Gastroesophageal sphincter (tissue), 4 donors: ENCODE measurements at regions not wholly inside any gene's neighbourhood (a gene's known extent, or its start where the extent isn't known, plus 50 kb on each side); places are given as distances from the start of the nearest gene placed in this dataset.

Experiments
- ATAC-seq: fragments of 150-250 bp; one replicate; pipeline ENCODE4 v1.9.1; 2016; ENCODE audit warnings: mild to moderate bottlenecking, moderate library complexity
- H3K27ac ChIP-seq, 4 donors: fragments of 200-600 bp; sonication (generic) in 3 of 4; 1 replicate in 3 of 4; 2 replicates in 1 of 4; pipeline ENCODE4 v1.5.1; 2016 to 2019
- H3K27me3 ChIP-seq: fragments of 200-600 bp; sonication (generic); one replicate; pipeline ENCODE4 v1.5.1; 2019
- H3K36me3 ChIP-seq, 2 donors: fragments of 200-600 bp; sonication (generic); one replicate each; pipeline ENCODE4 v1.5.1; 2019; ENCODE audit warnings: control low read depth in 1 of 2
- H3K4me1 ChIP-seq, 3 donors: fragments of 200-600 bp; sonication (generic); 1 replicate in 2 of 3; 2 replicates in 1 of 3; pipeline ENCODE4 v1.5.1; 2016 to 2019; ENCODE audit warnings: control low read depth in 2 of 3
- H3K4me3 ChIP-seq, 2 donors: fragments of 200-600 bp; sonication (generic); one replicate each; pipeline ENCODE4 v1.5.1; 2019; ENCODE audit warnings: mild to moderate bottlenecking in 1 of 2, moderate library complexity in 1 of 2
- H3K9me3 ChIP-seq, 3 donors: fragments of 200-600 bp; sonication (generic); one replicate each; pipeline ENCODE4 v1.5.1; 2017 to 2019; ENCODE audit warnings: control low read depth in 2 of 3
- CTCF ChIP-seq, 4 experiments: fragments of 200-600 bp in 2 of 4; fragments of 450-650 bp in 2 of 4; sonication (generic) in 1 of 4; IDR thresholded peaks; one replicate each; pipeline ENCODE4 v1.5.1; 2017 to 2019; ENCODE audit warnings: antibody characterized with exemption in 4 of 4, mild to moderate bottlenecking in 2 of 4, moderate library complexity in 2 of 4
- EP300 ChIP-seq: sonication (generic); formaldehyde crosslinking; IDR thresholded peaks from one replicate; pipeline ENCODE4 v1.6.1; 2017; ENCODE audit warnings: antibody characterized with exemption, mild to moderate bottlenecking
- POLR2A ChIP-seq, 2 donors: fragments of 450-650 bp; IDR thresholded peaks; one replicate each; pipeline ENCODE4 v1.6.1; 2017; ENCODE audit warnings: antibody characterized with exemption in 2 of 2, mild to moderate bottlenecking in 2 of 2, moderate library complexity in 1 of 2
- POLR2AphosphoS5 ChIP-seq: sonication (generic); formaldehyde crosslinking; IDR thresholded peaks from one replicate; pipeline ENCODE4 v1.6.1; 2017; ENCODE audit warnings: antibody characterized with exemption
- WGBS, 2 donors: methylation state at CpG; one replicate each; pipeline ENCODE4 v1.1.5; 2018; ENCODE audit warnings: low coverage in 1 of 2; 5-methylcytosine and 5-hydroxymethylcytosine counted together

GRCh38 chr12:87119713-87120112 is 863.5 kb upstream of the MGAT4C start:
- ATAC-seq, result no peak
- TF ChIP-seq POLR2A (IDR thresholded peaks at IDR 0.05), result no peak
- TF ChIP-seq CTCF (IDR thresholded peaks at IDR 0.05), result no peak
- no peak for TF ChIP-seq EP300
- no peak for TF ChIP-seq POLR2AphosphoS5
- no peaks in the 10 kb centered on the region for H3K9me3 ChIP-seq

GRCh38 chr12:87117526-87117925 is 861.3 kb upstream of the MGAT4C start:
- ATAC-seq, result no peak

More at GRCh38 chr12:87119713-87120112, 863.5 kb upstream of the MGAT4C start:
- no peaks in the 10 kb centered on the region for H3K36me3 ChIP-seq
- no peaks in the 10 kb centered on the region for H3K4me1 ChIP-seq
- H3K27me3 ChIP-seq, result no peaks in the 10 kb centered on the region
- H3K27ac ChIP-seq, result no peak overlapping the region
- no peak overlapping the region for H3K4me3 ChIP-seq

DNA sequence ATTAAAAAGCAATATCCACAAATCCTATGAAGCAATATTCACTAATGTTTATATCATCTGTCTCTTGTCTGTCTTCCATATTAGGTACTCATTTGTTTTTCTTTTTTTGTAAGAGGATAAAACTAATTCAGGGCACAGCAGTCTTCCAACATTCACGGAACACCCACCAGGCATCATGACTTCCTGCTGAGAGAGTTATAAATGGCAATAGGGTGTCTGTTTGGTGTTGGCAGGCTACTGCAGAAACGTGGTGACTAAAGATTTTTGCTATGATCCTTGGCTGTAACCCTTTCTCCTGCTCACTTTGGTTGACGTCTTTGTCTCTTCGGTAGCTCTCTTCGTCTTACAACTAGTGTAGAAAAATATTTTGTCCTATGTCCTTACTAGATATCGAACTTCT is 860.6 kb upstream of the MGAT4C start:
- Histone ChIP-seq H3K9me3 (no peaks in the 10 kb centered on the region), H3K27me3 (no peaks in the 10 kb centered on the region), H3K4me3 (no peak overlapping the region), H3K27ac (no peak overlapping the region), H3K4me1 (no peaks in the 10 kb centered on the region), H3K36me3 (no peaks in the 10 kb centered on the region)
- TF ChIP-seq EP300, result no peak
- TF ChIP-seq CTCF (IDR thresholded peaks at IDR 0.05), result no peak
- TF ChIP-seq POLR2AphosphoS5, result no peak
- no peak for TF ChIP-seq POLR2A (IDR thresholded peaks at IDR 0.05)
- ATAC-seq, result no peak
- 57 to 60% methylated on average over 6 of the region's 6 CpGs for WGBS, 2 donors

More at GRCh38 chr12:87117526-87117925, 861.3 kb upstream of the MGAT4C start:
- WGBS, 2 donors, result 53 to 78% methylated on average over 1 of the region's 1 CpG
- no peaks in the 10 kb centered on the region for H3K9me3 ChIP-seq
- TF ChIP-seq CTCF (IDR thresholded peaks at IDR 0.05), result no peak
- TF ChIP-seq EP300, result no peak
- no peak for TF ChIP-seq POLR2AphosphoS5
- TF ChIP-seq POLR2A (IDR thresholded peaks at IDR 0.05), result no peak
- H3K4me3 ChIP-seq, result no peak overlapping the region
- H3K4me1 ChIP-seq, result no peaks in the 10 kb centered on the region
- no peaks in the 10 kb centered on the region for H3K27me3 ChIP-seq
- H3K36me3 ChIP-seq, result no peaks in the 10 kb centered on the region
- no peak overlapping the region for H3K27ac ChIP-seq

- Histone ChIP-seq H3K27me3 (no peaks in the 10 kb centered on the region), H3K4me3 (no peak overlapping the region), H3K27ac (no peak overlapping the region), H3K4me1 (no peaks in the 10 kb centered on the region), H3K36me3 (no peaks in the 10 kb centered on the region), H3K9me3 (no peaks in the 10 kb centered on the region)
- ATAC-seq, result no peak
- WGBS, 2 donors, result 82 to 90% methylated on average over 3 of the region's 3 CpGs
- no peak for TF ChIP-seq EP300
- TF ChIP-seq POLR2AphosphoS5, result no peak
- TF ChIP-seq CTCF (IDR thresholded peaks at IDR 0.05), result no peak
- no peak for TF ChIP-seq POLR2A (IDR thresholded peaks at IDR 0.05)
Measured at GRCh38 chr12:87112571-87113345, 856.6 kb upstream of the MGAT4C start.

- no peaks in the 10 kb centered on the region for H3K36me3 ChIP-seq
- H3K4me1 ChIP-seq, result no peaks in the 10 kb centered on the region
- H3K27ac ChIP-seq, result no peak overlapping the region
- TF ChIP-seq EP300, result no peak
- no peak for TF ChIP-seq POLR2AphosphoS5
- TF ChIP-seq POLR2A (IDR thresholded peaks at IDR 0.05), result no peak
- no peak for TF ChIP-seq CTCF (IDR thresholded peaks at IDR 0.05)
- no peaks in the 10 kb centered on the region for H3K27me3 ChIP-seq
- WGBS, 2 donors, result 69 to 96% methylated on average over 3 of the region's 3 CpGs
- ATAC-seq, result no peak
- H3K9me3 ChIP-seq, result no peaks in the 10 kb centered on the region
- H3K4me3 ChIP-seq, result no peak overlapping the region
Measured at GRCh38 chr12:87107766-87108165, 851.6 kb upstream of the MGAT4C start.
